Duodenal mucosa (tissue), 2 donors: ENCODE measurements at regions not wholly inside any gene's neighbourhood (a gene's known extent, or its start where the extent isn't known, plus 50 kb on each side); places are given as distances from the start of the nearest gene placed in this dataset.

ENCODE experiments used
- H3K27ac ChIP-seq: one replicate; pipeline ENCODE4 v1.7.0; 2013; ENCODE audit warnings: low read depth, low read length
- H3K27me3 ChIP-seq, 2 donors: one replicate each; pipeline ENCODE4 v1.7.0; 2013; ENCODE audit warnings: low read length in 2 of 2, control low read depth in 1 of 2; ENCODE audit not compliant: insufficient read depth in 2 of 2, control insufficient read depth in 1 of 2
- H3K36me3 ChIP-seq, 2 donors: one replicate each; pipeline ENCODE4 v1.7.0; 2013; ENCODE audit warnings: low read length in 2 of 2, control low read depth in 1 of 2; ENCODE audit not compliant: insufficient read depth in 2 of 2, control insufficient read depth in 1 of 2
- H3K4me1 ChIP-seq, 2 donors: one replicate each; pipeline ENCODE4 v1.7.0; 2013; ENCODE audit warnings: low read length in 2 of 2, control low read depth in 1 of 2; ENCODE audit not compliant: insufficient read depth in 2 of 2, control insufficient read depth in 1 of 2
- H3K4me3 ChIP-seq, 2 donors: one replicate each; pipeline ENCODE4 v1.7.0; 2013; ENCODE audit warnings: low read length in 2 of 2, low read depth in 1 of 2
- H3K9ac ChIP-seq, 2 donors: one replicate each; pipeline ENCODE4 v1.7.0; 2013; ENCODE audit warnings: low read length in 2 of 2, low read depth in 1 of 2
- H3K9me3 ChIP-seq, 2 donors: one replicate each; pipeline ENCODE4 v1.7.0; 2013; ENCODE audit warnings: low read length in 2 of 2, control low read depth in 1 of 2; ENCODE audit not compliant: control insufficient read depth in 1 of 2

DNA sequence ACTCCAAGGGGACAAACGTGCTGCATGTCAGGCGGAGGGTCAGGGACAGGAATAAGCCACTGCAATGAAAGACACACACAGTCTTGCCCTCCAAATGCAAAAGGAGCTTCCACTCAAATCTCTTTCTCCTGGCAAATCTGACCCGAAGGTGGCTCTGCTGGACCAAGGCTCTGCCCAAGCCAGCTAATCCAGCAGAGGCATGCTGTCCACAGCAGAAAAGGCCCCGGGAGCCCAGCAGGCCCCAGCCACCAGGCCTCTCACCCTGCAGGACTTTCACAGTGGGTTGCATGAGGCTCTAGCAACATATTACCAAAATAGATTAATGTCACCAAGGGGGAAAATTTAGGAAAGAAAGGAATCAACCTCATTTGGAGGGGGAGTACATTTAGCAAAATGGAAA is 628.6 kb downstream of the BCOR start:
- Histone ChIP-seq H3K4me1 (no peaks in the 10 kb centered on the region), H3K4me3 (no peak overlapping the region), H3K27ac (no peak overlapping the region), H3K9ac (no peak overlapping the region), H3K27me3 (no peaks in the 10 kb centered on the region), H3K36me3 (no peaks in the 10 kb centered on the region), H3K9me3 (no peaks in the 10 kb centered on the region)

DNA sequence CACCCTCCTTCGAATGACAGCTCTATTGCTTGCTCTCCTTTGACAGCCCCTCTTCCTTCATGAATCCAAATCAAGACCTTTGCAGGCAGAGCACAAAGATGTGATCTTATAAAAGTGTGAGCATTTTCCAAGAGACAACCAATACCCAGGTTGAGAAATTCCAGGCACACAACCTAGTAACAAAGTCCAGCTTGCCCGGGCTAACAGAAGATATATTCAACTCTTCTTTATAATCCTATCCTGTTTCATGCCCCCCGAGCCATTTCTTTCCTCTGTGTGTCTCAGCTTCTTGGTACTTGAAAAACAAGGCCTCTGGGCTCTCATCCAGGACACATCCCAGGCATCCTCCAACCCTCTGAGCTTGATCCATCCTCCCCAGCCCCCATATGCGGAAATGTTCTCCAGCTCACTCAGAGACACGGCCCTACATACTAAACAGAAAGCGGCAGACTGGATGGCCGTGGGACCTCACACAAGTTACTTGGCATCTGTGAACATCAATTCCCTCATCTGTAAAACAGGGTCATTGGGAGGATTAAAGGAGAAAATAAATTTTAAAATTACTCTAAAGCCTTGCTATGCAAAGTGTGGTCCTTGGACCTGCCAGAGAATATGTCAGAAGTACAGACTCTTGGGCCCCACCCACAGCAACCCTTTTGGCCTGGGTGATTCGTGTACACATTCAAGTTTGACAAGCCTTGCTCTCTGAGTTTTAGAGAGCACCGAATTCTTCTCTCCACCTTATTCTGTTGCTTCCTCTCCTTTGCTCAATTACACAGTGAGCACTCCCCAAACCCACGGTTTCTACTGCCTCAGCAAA is 627.0 kb downstream of the BCOR start:
- Histone ChIP-seq H3K9me3 (no peaks in the 10 kb centered on the region), H3K36me3 (no peaks in the 10 kb centered on the region), H3K9ac (no peak overlapping the region), H3K27me3 (no peaks in the 10 kb centered on the region), H3K4me3 (no peak overlapping the region), H3K27ac (no peak overlapping the region), H3K4me1 (no peaks in the 10 kb centered on the region)

DNA sequence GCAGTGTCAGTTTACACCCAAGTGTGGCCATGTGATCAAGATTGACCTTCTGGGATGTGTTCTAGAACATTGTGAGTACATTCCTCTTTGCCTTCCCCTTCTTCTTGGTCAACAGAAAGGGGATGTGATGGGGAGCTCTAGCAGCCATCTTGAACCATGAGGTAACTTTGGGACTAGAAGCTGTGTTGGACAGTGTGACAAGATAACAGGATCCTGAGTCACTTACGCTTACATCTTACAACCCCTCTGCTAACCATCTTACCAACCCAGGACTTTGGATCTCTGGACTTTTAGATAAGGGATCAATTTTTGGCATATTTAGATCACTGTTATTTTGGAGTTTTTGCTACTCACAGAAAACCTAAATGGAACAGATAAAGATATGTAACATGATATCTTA is 625.6 kb downstream of the BCOR start:
- Histone ChIP-seq H3K27ac (no peak overlapping the region), H3K9ac (no peak overlapping the region), H3K27me3 (no peaks in the 10 kb centered on the region), H3K9me3 (no peaks in the 10 kb centered on the region), H3K4me3 (no peak overlapping the region), H3K36me3 (no peaks in the 10 kb centered on the region), H3K4me1 (no peaks in the 10 kb centered on the region)

DNA sequence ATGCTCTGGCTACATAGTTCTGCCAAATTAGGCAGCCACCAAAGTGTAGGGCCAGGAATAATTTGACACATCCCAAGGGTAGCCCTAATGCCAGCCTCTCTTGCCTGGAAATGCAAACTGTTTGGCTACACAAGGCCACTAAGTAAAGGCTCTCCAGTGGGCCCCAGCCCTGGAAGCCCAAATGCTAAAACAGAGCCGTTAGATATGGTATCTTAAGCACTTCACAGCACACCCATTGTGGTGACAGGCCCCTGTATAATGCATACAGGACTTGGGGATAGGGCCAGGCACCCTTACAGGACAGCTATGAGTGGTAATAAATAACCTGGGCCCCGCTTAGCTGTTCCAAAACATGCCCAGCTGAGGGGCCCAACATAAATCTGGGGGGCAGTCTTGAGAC is 623.9 kb downstream of the BCOR start:
- no peak overlapping the region for H3K4me3 ChIP-seq
- H3K27me3 ChIP-seq: no peaks in the 10 kb centered on the region
- H3K9me3 ChIP-seq: no peaks in the 10 kb centered on the region
- H3K27ac ChIP-seq: no peak overlapping the region
- H3K9ac ChIP-seq: no peak overlapping the region
- peaks cover 0 to 7% of the 10 kb centered on the region in 2 donors for H3K4me1 ChIP-seq
- H3K36me3 ChIP-seq: no peaks in the 10 kb centered on the region

DNA sequence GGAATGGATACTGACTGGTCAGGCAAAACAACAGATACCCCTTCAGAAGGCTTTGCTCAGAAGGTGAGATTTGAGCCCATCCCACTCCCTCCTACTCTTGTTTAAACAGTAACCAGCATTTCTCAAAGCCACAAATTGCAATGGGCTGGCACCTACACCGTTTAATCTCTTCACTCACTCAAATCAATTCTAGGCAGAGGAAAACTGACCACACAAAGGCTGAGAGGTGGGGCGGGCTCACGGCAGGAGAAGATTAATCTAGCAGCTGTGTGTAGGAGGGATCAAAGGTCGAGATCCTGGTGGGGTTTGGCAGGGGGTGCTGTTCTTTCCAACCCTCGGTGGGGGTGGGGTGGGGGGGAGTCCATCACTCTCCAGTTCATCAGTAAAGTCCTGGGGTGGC is 622.4 kb downstream of the BCOR start:
- Histone ChIP-seq H3K27me3 (no peaks in the 10 kb centered on the region), H3K9me3 (no peaks in the 10 kb centered on the region), H3K4me3 (no peak overlapping the region), H3K36me3 (no peaks in the 10 kb centered on the region), H3K27ac (no peak overlapping the region), H3K9ac (no peak overlapping the region), H3K4me1 (peaks cover 0 to 7% of the 10 kb centered on the region in 2 donors)

DNA sequence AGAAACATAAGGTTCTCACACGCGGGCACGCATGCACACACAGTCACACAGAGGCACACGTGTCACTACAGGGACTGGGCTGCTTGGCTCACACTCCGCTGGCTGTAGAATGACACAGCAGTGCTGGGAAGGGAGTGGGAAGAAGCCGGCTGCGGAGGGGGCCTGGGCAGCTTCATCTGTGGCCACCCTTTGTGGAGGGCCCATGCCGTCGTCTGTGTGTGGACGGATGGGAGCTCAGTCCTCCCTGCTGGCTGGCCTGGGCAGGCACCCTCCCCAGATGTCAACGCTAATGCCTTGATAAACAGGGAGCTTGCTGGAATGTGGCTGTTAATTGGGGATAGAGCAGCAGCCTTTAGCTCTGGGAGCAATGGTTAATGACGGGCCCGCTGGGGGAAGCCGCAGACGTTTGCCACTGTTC is 621.1 kb downstream of the BCOR start:
- no peaks in the 10 kb centered on the region for H3K36me3 ChIP-seq
- no peaks in the 10 kb centered on the region for H3K9me3 ChIP-seq
- no peak overlapping the region for H3K9ac ChIP-seq
- no peaks in the 10 kb centered on the region for H3K27me3 ChIP-seq
- H3K4me1 ChIP-seq: peaks cover 0 to 7% of the 10 kb centered on the region in 2 donors
- H3K27ac ChIP-seq: no peak overlapping the region
- no peak overlapping the region for H3K4me3 ChIP-seq

DNA sequence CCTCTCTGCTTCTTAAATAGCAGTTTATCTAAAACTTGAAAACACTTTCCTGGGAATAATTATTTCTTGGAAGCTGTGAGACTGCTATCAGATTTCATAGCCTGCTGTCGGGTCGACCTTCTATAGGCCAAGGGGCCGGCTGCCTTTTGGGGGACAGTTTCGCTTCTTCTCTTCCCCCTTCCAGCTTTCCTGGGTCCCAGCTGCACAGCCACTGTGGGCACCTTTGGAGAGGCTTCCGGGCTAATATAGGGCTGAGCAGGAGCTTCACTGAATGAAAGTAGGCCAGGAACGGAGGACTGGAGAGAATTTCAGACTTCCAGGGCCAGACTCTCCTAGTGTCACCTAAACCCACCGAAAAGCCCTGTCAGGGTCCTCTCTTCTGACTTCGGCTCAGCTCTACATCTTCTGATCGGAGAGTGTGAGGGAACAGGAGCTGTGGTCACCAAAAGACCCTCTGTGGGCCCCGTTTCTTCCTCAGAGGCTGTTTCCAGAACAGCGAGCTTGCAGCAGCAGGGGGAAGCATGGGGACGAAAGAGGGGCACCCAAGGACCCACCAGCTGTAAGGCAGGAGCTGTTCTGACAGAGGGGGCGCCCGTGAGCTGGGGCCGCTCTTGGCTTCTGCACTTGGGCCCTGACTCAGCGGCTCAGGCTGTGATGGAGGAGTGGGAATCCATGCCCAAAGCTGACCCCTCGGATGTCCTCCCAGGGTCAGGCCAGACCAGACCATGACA is 620.6 kb downstream of the BCOR start:
- H3K9ac ChIP-seq: no peak overlapping the region
- H3K4me3 ChIP-seq: no peak overlapping the region
- no peaks in the 10 kb centered on the region for H3K36me3 ChIP-seq
- no peaks in the 10 kb centered on the region for H3K27me3 ChIP-seq
- no peak overlapping the region for H3K27ac ChIP-seq
- peaks cover 0 to 7% of the 10 kb centered on the region in 2 donors for H3K4me1 ChIP-seq
- H3K9me3 ChIP-seq: no peaks in the 10 kb centered on the region

DNA sequence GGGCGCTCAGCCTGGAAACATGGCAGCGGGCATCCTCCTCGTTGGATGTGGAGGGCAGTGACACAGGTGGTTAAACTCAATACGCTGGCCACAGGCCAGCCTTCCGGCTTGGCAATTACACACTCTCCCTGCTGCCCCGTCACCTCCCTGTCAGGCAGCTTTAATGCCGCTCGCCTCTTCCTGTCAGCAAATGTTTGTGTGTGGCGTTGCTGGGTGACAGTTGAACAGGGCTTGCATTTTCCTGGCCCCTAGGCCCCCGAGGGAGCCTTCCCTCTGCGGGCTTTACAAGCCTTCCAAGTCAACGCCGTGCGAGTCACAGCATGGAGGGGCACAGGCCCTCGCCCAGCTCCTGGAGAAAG is 620.0 kb downstream of the BCOR start:
- Histone ChIP-seq H3K4me3 (no peak overlapping the region), H3K27me3 (no peaks in the 10 kb centered on the region), H3K36me3 (no peaks in the 10 kb centered on the region), H3K9ac (no peak overlapping the region), H3K27ac (no peak overlapping the region), H3K9me3 (no peaks in the 10 kb centered on the region), H3K4me1 (peaks cover 0 to 7% of the 10 kb centered on the region in 2 donors)

DNA sequence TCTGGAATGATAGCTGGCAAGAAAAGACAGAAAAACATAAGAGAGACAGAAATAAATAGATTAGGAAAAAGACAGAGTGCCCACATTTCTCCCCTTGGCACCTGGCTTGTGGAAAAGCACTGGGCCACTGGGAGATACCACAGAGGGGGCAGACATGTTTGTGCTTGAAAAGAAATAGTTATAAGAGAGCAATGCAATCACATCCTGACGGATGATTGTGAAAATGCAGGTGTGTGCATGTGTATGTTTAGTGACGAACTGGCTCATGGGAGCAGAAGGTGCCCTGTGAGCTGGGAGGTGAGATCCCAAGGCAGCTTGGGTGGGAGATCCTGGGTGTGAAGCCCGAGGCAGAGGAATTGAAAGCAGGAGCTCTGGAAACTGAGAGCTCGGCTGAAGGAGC is 617.9 kb downstream of the BCOR start:
- H3K27ac ChIP-seq: no peak overlapping the region
- H3K36me3 ChIP-seq: no peaks in the 10 kb centered on the region
- H3K9ac ChIP-seq: no peak overlapping the region
- H3K4me1 ChIP-seq: peaks cover 0 to 7% of the 10 kb centered on the region in 2 donors
- H3K4me3 ChIP-seq: no peak overlapping the region
- H3K27me3 ChIP-seq: no peaks in the 10 kb centered on the region
- no peaks in the 10 kb centered on the region for H3K9me3 ChIP-seq

DNA sequence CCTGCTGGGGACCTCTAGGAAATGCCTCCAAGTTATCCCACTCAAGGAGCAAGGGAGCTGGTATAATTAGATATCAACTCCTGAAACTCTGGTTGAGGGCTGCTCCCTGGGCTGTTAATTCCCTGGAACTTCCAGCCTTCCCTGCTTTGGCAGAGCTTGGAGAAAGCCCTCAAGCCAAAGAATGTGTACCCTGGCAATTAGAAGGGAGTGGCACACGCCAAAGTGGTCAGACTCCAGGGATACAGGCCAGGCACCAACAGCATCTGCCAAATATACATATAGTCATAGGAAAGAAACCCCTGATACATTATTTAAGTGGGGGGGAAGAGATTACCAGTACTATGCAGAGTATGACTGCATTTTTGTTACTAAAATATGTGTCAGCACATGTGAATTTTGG is 616.8 kb downstream of the BCOR start:
- Histone ChIP-seq H3K4me1 (peaks cover 0 to 7% of the 10 kb centered on the region in 2 donors), H3K36me3 (no peaks in the 10 kb centered on the region), H3K9me3 (no peaks in the 10 kb centered on the region), H3K4me3 (no peak overlapping the region), H3K9ac (no peak overlapping the region), H3K27me3 (no peaks in the 10 kb centered on the region), H3K27ac (no peak overlapping the region)
